UCSD-AML1 (cell line): ENCODE measurements at regions not wholly inside any gene's neighbourhood (a gene's known extent, or its start where the extent isn't known, plus 50 kb on each side); places are given as distances from the start of the nearest gene placed in this dataset.

Experiments
- DNase-seq: peaks from one replicate; lab custom pipeline; 2025; ENCODE audit not compliant: unreplicated experiment; lab: John Stamatoyannopoulos, UW

GRCh38 chr18:38944446-38945024, 1378.9 kb upstream of the CELF4 start:
- DNase-seq: no peak

- no peak for DNase-seq
Observed at GRCh38 chr18:38941711-38942561, 1376.3 kb upstream of the CELF4 start.

DNA sequence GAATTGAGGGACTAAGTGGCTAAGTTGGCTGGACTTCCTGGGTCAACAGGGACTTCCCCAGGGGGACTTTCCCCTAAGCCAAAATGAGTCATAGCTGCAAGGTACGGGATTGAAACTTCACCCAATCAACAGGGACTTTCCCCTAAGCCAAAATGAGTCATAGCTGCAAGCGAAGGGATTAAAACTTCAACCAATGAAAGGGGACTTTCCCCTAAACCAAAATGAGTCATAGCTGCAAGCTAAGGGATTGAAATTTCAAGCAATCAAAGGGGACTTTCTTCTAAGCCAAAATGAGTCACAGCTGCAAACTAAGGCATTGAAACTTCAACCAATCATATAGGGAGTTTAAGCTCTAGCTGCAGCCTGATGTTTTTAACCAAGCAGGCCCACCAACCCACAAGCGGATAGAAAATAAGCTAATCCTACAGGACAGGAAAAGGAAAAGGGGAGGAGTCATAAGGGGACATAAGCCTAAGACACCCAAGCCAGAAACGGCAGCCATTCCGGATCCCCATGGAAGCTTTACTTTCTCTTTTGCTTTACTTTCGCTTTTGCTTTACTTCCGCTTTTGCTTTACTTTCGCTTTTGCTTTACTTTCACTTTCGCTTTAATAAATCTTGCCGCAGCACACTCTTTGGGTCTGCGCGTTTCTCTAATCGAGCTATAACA, 1375.4 kb upstream of the CELF4 start:
- no peak for DNase-seq

DNA sequence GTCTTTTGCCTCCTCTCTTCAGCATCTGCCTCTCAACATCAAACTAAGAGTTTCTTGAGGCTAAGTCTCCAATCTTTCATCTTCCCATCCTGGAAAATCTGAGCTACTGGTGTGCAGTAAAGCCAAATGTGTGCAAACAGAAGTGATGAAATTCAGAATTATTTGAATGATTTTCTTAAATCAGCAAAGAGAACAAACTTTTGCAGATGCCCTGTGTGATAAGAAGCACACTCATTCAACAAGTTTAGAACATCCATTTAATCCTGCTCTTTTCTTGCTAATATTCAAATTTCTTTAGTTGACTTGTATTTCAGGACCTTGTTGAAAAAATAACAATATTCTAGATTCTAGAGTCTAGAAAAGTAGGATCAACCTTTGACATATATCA, 1374.9 kb upstream of the CELF4 start:
- DNase-seq: no peak

- no peak for DNase-seq
Observed at GRCh38 chr18:38933910-38934510, 1368.4 kb upstream of the CELF4 start.

DNA sequence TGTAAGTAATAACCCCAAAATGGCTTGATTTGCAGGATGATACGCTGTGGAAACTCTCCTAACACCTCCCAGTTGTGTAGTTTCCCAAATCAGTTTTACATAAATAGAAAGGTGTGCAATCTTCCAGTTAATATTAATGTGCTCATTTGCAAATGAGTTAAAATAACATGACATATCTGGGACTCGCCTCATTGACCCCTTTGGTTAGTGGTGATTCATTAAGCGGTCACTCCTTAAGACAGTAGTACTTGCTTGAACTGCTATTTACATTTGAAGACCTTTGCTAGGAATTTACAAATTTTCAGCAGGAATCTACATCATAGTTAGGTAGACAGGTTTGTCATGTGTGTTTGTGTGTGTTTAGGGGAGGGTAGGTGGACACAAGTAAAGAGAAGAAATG, 1367.7 kb upstream of the CELF4 start:
- DNase-seq: no peak

GRCh38 chr18:38932752-38933151, 1367.2 kb upstream of the CELF4 start:
- no peak for DNase-seq

GRCh38 chr18:38931754-38932050, 1366.1 kb upstream of the CELF4 start:
- DNase-seq: no peak

- no peak for DNase-seq
Observed at GRCh38 chr18:38930881-38931753, 1365.5 kb upstream of the CELF4 start.

GRCh38 chr18:38923540-38923939, 1357.9 kb upstream of the CELF4 start:
- no peak for DNase-seq

DNA sequence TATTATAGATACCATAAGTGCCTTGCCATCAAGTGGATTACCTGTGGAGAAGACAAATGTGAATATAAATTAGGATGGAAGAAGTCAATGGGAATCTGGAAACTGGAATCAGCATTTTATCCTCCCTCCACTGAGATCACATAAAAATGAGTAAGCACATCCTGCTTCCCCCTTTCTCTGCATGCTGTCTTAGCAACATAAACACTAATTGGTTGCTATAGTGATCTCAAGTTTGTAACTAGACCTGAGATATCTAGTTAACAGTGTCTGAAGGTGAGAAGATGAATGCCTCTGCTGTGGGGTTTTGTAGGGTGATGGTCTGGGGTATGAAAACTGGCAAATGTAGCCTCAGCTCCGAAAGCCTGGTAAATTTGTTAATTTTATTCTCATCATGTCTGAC, 1357.5 kb upstream of the CELF4 start:
- no peak for DNase-seq

GRCh38 chr18:38909972-38910371, 1344.4 kb upstream of the CELF4 start:
- no peak for DNase-seq

- DNase-seq: no peak
Observed at GRCh38 chr18:38902796-38903195, 1337.2 kb upstream of the CELF4 start.

DNA sequence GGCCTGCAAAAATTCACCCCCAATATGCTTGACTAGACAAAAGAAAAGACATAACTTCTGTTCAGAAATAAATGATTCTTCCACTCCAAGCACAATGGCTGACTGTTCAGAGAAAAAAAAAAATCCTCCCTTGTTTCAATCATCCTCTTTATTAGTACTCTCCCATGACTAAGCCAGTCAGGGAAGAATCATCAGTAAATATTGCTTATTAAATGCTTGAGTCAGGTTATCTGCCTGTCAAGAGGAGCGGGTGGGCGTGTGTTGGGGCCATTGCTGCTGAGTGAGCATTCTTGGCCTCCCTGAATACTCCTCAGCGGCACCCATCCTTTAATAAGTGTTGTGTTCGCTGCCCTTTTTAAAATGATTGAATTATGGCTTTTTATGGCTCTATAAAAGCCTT, 1334.8 kb upstream of the CELF4 start:
- no peak for DNase-seq

DNA sequence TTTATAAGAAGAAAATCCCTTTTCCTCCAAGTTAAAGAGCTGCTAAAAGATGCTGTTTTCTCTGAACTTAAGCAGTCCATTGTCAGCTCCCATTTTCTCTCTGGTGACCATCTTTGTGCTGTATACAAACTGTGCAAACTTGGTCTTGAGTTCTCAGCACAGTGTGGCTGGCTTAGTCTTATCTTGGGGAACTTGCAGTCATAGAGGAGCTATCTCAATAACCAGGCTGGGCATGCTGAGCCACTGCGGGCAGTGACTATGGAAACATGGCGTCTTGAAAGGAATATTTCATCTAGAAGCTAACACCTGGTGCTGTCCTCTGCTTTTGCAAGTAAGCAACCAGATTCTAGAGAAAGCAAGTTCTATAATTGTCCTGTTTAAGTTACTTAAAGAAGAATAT, 1334.4 kb upstream of the CELF4 start:
- DNase-seq: no peak

DNA sequence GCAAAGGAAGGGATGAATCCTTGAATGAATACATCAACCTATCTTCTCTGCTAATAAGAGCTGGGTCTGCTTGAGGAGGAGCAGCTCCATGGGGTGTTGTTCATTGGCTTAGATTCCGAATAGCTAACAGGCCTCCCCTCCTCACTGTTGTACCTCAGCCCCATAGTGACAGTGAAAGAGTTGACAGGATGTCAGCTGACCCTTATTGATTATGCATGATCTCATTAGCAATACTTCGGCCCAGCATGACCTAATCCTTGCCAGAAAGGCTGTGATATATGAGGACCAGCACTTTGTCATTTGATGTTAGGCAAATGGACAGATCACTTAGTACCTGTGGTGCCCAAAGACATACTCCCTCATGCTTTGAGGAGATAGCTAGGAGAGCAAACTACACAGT, 1333.7 kb upstream of the CELF4 start:
- no peak for DNase-seq

DNA sequence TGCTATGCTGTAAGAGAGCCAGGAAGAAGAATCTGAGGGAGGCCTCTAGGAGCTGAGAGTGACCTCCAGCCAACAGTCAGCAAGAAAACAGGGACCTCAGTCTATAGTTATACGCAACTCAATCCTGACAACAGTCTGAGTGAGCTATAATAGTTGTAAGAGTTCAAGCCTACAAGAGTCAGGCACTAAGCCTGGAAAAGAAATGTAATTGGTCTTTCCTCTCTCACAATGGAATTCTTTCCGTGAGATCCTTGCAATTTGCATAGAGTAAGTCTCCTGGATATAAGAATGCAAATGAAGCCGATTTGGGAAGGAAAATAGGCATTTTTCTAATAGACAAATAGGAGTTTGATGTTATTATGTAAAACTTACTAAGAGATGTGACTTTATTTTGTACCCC, 1332.6 kb upstream of the CELF4 start:
- no peak for DNase-seq

- DNase-seq: no peak
Observed at GRCh38 chr18:38895560-38895959, 1330.0 kb upstream of the CELF4 start.

GRCh38 chr18:38887671-38888020, 1322.0 kb upstream of the CELF4 start:
- no peak for DNase-seq

GRCh38 chr18:38886861-38887670, 1321.5 kb upstream of the CELF4 start:
- DNase-seq: no peak
